Urinary bladder (tissue), 3 donors: ENCODE measurements at regions not wholly inside any gene's neighbourhood (a gene's known extent, or its start where the extent isn't known, plus 50 kb on each side); places are given as distances from the start of the nearest gene placed in this dataset.
A peak's percentile ranks its signal among the peaks of the same experiment; 100 is the strongest.

Source experiments
- DNase-seq: peaks from one replicate; pipeline ENCODE4 v3.0.0-alpha.2; 2015; ENCODE audit errors: extremely low spot score
- H3K27ac ChIP-seq: one replicate; pipeline ENCODE4 v1.5.1; 2013; ENCODE audit warnings: low read depth, mild to moderate bottlenecking, moderate library complexity
- H3K36me3 ChIP-seq: one replicate; pipeline ENCODE4 v1.6.1; 2013; ENCODE audit warnings: mild to moderate bottlenecking, moderate library complexity; ENCODE audit not compliant: insufficient read depth
- H3K4me1 ChIP-seq: one replicate; pipeline ENCODE4 v1.6.1; 2013; ENCODE audit warnings: mild to moderate bottlenecking, moderate library complexity; ENCODE audit not compliant: insufficient read depth
- H3K4me3 ChIP-seq: one replicate; pipeline ENCODE4 v1.5.1; 2013; ENCODE audit warnings: low read depth, low read length
- WGBS: extraction: QIAGEN DNeasy Blood & Tissue Kit; methylation state at CpG from one replicate; pipeline ENCODE4 v1.1.7; 2013; 5-methylcytosine and 5-hydroxymethylcytosine counted together
- donor health status: healthy with polysubstance abuse.
- donor health status: healthy.

DNA sequence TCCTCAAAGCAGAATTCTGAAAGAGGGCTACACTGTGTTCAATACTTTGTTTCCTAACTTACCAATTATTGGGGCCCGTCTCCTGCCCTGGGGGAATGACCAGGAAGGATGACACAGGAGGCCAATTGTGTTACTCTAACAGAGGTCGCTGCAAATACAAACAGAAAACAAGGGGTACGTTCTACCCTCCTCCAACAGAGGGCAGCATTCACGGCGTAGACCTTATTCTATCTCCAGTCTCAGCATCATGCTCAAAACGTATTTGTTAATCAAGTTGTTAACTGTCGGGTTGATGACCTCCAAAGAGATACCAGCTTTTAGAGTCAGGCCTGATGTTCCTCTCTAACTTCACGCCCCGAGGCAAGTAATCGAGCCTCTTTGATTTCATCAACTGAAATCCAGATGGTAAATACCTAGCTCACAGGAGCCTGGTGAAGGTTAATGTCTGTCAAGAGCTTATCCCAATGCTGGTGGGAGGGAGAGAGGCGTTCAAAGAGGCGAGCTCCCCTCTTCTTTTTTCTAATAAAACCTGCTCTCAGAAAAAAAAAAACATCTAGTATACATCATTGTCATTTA, 181.0 kb upstream of the KCNIP4 start:
- no peak overlapping the region for H3K4me3 ChIP-seq
- WGBS = 24% methylated on average over 12 of the region's 12 CpGs
- H3K4me1 ChIP-seq = no peaks in the 10 kb centered on the region
- no peak overlapping the region for H3K27ac ChIP-seq
- H3K36me3 ChIP-seq = no peaks in the 10 kb centered on the region
- no peak for DNase-seq

DNA sequence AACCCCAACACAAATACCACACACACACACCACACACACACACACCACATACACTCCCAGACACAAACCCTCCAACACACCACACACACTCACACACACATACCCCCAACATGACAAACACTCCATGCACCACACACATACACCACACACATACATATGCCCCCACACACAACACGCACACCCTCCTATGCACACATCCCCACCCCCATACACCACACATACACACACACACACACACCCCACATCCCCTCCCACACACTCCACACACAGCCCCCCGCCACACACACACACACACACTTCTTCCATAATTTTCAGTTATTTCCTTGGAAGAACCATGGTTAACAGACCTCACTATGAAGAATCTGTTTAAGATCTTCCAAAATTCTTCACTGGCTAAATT, 173.5 kb upstream of the KCNIP4 start:
- H3K27ac ChIP-seq = no peak overlapping the region
- DNase-seq = no peak
- H3K4me1 ChIP-seq = no peaks in the 10 kb centered on the region
- no peak overlapping the region for H3K4me3 ChIP-seq
- 92% methylated on average over 2 of the region's 2 CpGs for WGBS
- H3K36me3 ChIP-seq = no peaks in the 10 kb centered on the region

DNA sequence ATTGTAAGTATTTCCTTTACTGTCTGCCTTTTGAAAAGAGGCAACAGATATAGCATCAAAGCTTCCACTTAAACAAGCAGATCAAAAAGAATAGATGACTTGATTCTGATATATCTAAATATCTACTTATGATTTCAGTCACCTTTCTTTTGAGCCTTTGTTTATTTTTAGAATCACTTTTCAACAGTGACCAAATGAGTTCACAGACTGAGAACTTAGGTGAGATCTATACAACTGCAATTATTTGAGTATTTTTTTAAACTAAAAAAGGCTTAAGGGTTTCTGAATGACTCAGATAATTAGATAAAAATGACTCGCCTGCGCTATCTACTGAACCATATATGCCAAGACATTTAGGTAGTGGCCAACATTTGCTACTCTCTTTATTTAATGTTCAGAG, 166.7 kb upstream of the KCNIP4 start:
- no peaks in the 10 kb centered on the region for H3K36me3 ChIP-seq
- WGBS = 85% methylated on average over 2 of the region's 2 CpGs
- H3K4me3 ChIP-seq = no peak overlapping the region
- H3K27ac ChIP-seq = no peak overlapping the region
- no peaks in the 10 kb centered on the region for H3K4me1 ChIP-seq
- no peak for DNase-seq

DNA sequence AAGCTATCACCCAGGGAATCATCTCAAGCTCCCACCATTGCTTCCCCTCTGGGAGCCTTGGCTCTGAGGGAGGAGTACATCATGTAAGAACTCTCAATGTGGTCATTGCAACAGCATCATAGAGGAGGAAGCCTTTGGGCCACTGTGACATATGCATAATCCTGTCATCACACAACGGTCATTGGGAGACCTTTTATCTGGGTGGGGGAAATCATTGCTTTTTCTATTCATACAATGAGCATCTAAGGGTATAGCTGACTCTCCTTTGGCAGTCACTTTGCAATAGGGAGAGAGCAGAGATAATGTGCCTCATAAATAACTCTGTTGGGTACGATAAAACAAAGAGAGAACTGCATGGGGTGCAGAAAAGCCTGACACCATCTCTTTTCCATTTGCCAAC, 155.2 kb upstream of the KCNIP4 start:
- no peaks in the 10 kb centered on the region for H3K36me3 ChIP-seq
- H3K27ac ChIP-seq = no peak overlapping the region
- WGBS = 31% methylated on average over 2 of the region's 2 CpGs
- no peaks in the 10 kb centered on the region for H3K4me1 ChIP-seq
- no peak overlapping the region for H3K4me3 ChIP-seq
- DNase-seq = no peak

DNA sequence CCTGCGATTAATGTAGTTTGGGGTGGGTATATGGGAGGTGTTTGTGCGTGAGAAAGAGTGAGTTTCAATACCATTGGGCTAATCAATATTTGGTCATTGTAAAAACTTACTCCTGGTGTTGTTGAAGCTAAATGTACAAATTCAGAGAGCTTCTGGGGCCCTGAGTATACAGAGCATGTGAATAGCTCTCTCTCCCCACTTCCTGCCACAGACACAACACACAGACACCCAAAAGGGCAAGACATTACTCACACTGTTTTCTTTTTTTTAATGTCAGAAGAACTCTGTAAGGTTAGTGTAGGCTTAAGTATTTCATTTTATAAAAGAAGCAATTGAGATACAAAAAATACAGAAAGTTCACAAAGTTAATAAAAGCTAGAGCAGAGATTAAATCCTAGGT, 151.3 kb upstream of the KCNIP4 start:
- no peaks in the 10 kb centered on the region for H3K36me3 ChIP-seq
- no peaks in the 10 kb centered on the region for H3K4me1 ChIP-seq
- WGBS = 93% methylated on average over 2 of the region's 2 CpGs
- no peak overlapping the region for H3K27ac ChIP-seq
- H3K4me3 ChIP-seq = no peak overlapping the region
- DNase-seq = no peak

DNA sequence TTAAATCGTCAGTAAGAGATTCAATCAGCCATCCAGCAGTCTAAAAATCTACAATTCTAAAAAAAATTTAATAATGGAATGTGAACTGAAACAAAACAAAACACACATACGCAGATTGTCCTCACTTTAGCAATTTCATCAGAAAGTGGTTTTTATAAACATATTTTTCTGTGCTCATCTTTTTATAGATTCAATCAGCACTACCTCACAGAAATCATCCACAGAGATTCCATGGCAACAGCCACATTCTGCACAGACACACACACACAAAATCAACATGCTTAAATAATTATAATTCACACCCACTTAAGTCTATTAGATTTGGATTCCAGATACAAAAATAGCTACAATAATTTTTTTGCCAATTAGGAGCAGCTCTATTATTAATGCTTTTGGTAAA, 149.0 kb upstream of the KCNIP4 start:
- Histone ChIP-seq H3K4me1 (no peaks in the 10 kb centered on the region), H3K36me3 (no peaks in the 10 kb centered on the region), H3K27ac (no peak overlapping the region), H3K4me3 (no peak overlapping the region)
- DNase-seq = no peak
- WGBS = 75% methylated on average over 2 of the region's 2 CpGs

DNA sequence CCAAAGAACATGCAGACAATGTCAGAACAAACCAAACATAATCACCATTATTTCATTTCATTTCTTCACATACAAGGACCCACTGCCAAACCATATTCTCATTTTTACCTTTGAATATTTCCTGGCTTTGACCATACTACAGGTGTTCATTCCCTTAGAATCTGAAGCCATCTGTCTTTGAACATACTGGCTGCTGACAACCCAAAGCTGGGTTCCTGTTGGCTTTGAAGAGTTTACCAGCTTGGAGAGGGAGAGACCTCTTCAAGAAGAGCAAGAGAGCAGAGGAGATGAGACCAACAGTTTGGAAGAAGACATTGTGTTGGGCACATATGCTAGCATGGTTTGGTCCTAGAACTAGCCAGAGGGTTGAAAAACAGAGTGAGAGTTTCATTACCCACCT, 145.6 kb upstream of the KCNIP4 start:
- Histone ChIP-seq H3K27ac (no peak overlapping the region), H3K4me3 (no peak overlapping the region), H3K36me3 (no peaks in the 10 kb centered on the region), H3K4me1 (no peaks in the 10 kb centered on the region)
- no peak for DNase-seq

DNA sequence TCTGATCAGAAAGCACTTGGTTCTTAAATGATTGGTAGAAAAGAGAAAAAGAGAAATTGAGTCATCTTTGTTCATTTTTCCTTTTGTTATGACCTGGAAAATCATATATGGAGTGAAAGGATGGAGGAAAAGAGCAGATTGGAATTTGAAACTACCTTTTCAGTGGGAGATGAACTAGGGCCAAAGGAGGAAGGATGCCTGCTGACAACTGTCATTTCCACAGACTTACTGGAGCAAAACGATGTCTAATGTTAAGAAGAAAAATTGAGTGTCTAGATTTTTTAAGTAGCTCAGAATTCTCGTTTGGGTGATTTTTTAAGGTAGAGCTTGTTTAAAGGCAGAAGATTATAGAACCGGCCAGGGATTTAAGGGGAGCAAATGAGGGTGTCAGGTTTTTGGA, 144.6 kb upstream of the KCNIP4 start:
- 81% methylated on average over 3 of the region's 3 CpGs for WGBS
- H3K4me1 ChIP-seq = no peaks in the 10 kb centered on the region
- no peak for DNase-seq
- H3K4me3 ChIP-seq = no peak overlapping the region
- H3K27ac ChIP-seq = no peak overlapping the region
- no peaks in the 10 kb centered on the region for H3K36me3 ChIP-seq

DNA sequence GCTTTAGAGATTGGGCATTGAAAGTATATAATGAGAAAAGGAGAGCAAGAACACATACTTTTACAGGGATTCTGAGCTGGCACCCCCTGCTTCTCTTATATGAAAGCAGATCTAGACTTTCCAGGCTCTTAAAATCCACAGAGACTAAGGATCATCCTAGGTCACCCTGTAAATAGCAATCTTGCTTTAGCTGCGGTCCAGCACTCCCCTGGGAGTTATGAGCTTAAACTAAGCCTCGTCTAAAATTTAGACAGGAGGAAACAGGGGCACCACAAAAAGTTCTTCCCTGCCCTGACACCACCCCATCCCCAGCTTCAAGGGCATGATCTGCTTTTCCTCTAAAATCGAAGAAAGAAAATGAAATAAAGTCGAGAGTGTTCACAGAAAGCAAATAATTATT, 143.3 kb upstream of the KCNIP4 start:
- Histone ChIP-seq H3K27ac (no peak overlapping the region), H3K4me3 (no peak overlapping the region), H3K36me3 (no peaks in the 10 kb centered on the region), H3K4me1 (no peaks in the 10 kb centered on the region)
- no peak for DNase-seq
- WGBS = 33% methylated on average over 4 of the region's 4 CpGs

DNA sequence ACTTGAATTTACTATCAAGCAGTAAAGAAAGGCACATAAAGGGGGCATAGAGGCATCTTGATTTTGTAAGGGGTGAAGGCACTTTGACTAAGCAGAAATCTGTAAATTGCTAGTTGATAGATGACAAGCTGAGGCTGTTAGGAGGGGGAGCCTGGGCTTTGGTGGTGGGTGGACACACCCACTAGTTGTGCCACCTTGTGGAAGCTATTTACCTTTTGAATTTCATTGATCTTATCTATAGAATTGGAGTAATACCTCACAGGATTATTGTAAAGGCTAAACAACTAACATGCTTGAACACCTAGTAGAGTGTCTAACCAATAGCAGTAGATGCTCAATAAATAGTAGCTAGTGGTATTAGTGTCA, 142.8 kb upstream of the KCNIP4 start:
- H3K4me3 ChIP-seq = no peak overlapping the region
- no peaks in the 10 kb centered on the region for H3K36me3 ChIP-seq
- no peak overlapping the region for H3K27ac ChIP-seq
- no peaks in the 10 kb centered on the region for H3K4me1 ChIP-seq
- DNase-seq = no peak

DNA sequence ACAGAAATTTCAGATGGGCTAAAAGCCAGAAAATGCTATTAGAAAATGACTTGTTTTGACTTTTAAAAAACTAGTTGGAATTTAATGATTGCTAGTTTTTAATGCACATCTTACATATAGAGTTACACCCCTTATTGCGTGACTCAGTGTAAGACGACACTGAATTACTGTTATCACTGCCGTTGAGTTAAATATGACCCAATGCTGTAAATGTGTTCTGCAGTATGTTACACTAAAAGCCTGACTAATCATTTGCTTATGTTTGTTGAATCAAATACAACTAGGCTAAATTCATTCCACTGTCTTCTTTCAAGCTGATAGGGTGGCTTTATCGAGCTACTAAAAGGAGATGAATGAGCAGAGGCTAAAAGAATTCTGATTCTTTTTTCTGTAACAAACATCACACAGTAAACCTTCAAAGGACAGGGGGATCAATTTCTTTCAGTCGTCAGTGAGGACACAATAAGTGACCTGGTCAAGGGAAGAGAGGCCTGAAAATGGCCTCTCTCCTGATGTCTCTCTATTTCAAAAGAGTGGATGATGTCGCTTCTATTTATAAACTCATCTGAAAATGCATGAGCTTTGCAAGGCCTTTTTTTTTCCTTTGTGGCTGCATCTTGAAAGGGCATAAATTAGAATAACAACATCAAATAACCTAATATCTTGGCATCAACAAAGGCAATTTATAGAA, 142.2 kb upstream of the KCNIP4 start:
- 41% methylated on average over 6 of the region's 6 CpGs for WGBS
- peak; percentile 17 for DNase-seq

DNA sequence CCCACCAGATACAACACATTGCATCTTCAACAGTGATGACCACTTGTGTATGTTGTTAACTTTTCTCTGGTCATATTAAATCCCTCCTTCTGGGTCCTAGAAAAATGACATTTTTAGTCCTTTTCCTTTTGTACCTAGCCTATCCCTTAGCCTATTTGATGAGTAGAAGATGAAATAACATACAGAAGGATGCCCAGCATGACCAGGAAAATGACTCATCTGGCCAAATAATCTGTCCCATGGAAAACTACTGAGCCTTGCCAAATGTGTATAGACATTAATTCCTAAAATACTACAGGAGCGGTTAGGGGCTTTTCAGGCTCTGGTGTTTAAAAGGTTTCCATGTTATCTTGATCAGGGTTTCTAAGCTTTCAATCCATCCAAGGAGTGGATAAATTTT, 129.0 kb upstream of the KCNIP4 start:
- H3K36me3 ChIP-seq = no peaks in the 10 kb centered on the region
- H3K4me1 ChIP-seq = no peaks in the 10 kb centered on the region
- no peak overlapping the region for H3K27ac ChIP-seq
- no peak overlapping the region for H3K4me3 ChIP-seq
- no peak for DNase-seq
- 88% methylated on average over 1 of the region's 1 CpG for WGBS

More for the DNA sequence above, 142.2 kb upstream of the KCNIP4 start:
- no peak overlapping the region for H3K27ac ChIP-seq
- no peaks in the 10 kb centered on the region for H3K36me3 ChIP-seq
- H3K4me3 ChIP-seq = no peak overlapping the region
- no peaks in the 10 kb centered on the region for H3K4me1 ChIP-seq

DNA sequence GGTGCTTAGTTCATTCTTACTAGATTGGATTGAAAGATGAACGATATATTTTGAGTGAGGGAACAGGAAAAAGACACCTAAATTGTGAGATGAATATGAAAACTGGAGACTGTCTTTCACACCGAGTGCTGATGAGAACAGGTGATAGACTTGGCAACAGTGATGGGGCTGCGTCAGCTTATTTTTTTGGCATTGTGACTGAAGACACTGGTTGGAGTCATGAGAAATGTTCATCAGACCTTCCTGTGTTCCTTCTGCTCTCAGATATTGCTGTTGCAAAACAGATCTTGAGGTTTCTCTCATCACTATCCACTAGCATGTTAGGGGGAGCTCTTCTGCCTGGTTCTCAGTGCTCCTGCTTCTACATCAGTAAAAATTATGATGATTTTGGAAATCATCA, 124.2 kb upstream of the KCNIP4 start:
- Histone ChIP-seq H3K4me3 (no peak overlapping the region), H3K36me3 (no peaks in the 10 kb centered on the region), H3K4me1 (no peaks in the 10 kb centered on the region), H3K27ac (no peak overlapping the region)
- DNase-seq = no peak
- WGBS = 84% methylated on average over 3 of the region's 3 CpGs

DNA sequence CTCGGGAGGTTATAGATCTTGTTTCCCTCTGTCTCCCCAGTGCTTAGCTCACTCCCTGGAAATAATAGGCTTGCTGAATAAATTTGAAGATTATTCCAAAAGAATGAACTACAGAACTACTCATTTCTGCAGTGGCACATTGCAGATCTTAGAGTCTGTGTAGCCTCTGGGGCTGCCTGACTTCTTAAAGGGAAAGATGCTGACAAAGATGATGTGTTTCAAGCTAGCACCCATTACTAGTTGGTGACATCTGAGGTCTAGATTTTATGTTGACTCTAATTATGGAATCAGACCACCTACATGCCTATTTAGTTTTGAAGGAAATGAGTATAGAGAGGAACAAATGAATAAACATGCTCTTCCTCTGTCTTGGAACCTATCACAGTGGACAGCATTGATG, 123.7 kb upstream of the KCNIP4 start:
- DNase-seq = no peak
- WGBS = 62% methylated on average over 1 of the region's 1 CpG
- no peak overlapping the region for H3K4me3 ChIP-seq
- H3K36me3 ChIP-seq = no peaks in the 10 kb centered on the region
- no peak overlapping the region for H3K27ac ChIP-seq
- no peaks in the 10 kb centered on the region for H3K4me1 ChIP-seq

DNA sequence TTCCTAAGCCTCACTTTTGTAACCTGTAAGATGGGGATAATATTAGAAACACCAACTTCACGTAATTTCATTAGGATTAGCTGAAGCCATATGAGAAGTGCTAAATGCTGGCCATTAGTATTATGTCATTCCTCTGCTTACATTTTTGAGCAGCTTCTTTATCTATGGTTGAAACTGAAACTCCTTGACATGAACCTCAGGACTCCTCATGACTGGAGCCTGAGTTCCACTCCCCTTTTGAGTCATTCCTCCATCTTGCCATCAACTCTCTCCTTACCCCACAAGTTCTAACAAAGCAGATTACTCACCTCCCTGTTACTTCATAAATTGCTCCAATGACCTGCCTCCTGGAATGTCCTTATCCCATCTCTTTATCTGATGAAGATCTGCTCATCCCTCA, 123.2 kb upstream of the KCNIP4 start:
- Histone ChIP-seq H3K36me3 (no peaks in the 10 kb centered on the region), H3K27ac (no peak overlapping the region), H3K4me3 (no peak overlapping the region), H3K4me1 (no peaks in the 10 kb centered on the region)
- DNase-seq = no peak
- WGBS = 78% methylated on average over 1 of the region's 1 CpG
